OCI-LY3 (cell line): ENCODE measurements at regions not wholly inside any gene's neighbourhood (a gene's known extent, or its start where the extent isn't known, plus 50 kb on each side); places are given as distances from the start of the nearest gene placed in this dataset.

Experiments
- H2AFZ ChIP-seq: fragments of 200-600, 300-600 bp; shearing (Covaris generic); 2 replicates; pipeline ENCODE4 v1.6.0; 2014; ENCODE audit warnings: antibody characterized with exemption, low read depth, low read length
- H3K27ac ChIP-seq: fragments of 200-600, 300-600 bp; sonication (generic); 2 replicates; pipeline ENCODE4 v1.5.1; 2014; ENCODE audit warnings: mild to moderate bottlenecking, low read length, moderate library complexity, mixed read lengths
- H3K27me3 ChIP-seq: fragments of 200-600, 300-600 bp; sonication (generic); 2 replicates; pipeline ENCODE4 v1.6.1; 2014; ENCODE audit warnings: low read depth, low read length, mixed read lengths
- H3K36me3 ChIP-seq: fragments of 200-600, 300-600 bp; sonication (generic); replicated peaks from 2 replicates; pipeline ENCODE3; 2014; ENCODE audit warnings: low read depth, low read length, mixed read lengths
- H3K4me1 ChIP-seq: fragments of 300-600, 200-600 bp; sonication (generic); 2 replicates; pipeline ENCODE4 v1.6.1; 2014; ENCODE audit warnings: low read length, mixed read lengths
- H3K4me2 ChIP-seq: fragments of 200-600, 300-600 bp; sonication (generic); 2 replicates; pipeline ENCODE4 v1.6.1; 2014; ENCODE audit warnings: low read length, mixed read lengths
- H3K4me3 ChIP-seq: fragments of 300-600, 200-600 bp; sonication (generic); 2 replicates; pipeline ENCODE4 v1.5.1; 2014; ENCODE audit warnings: antibody characterized with exemption, mild to moderate bottlenecking, low read length, moderate library complexity
- H3K79me2 ChIP-seq: fragments of 300-600, 200-600 bp; shearing (Covaris generic); 2 replicates; pipeline ENCODE4 v1.6.1; 2014; ENCODE audit warnings: mild to moderate bottlenecking, low read length, mixed read lengths
- H3K9ac ChIP-seq: fragments of 300-600, 200-600 bp; shearing (Covaris generic); 2 replicates; pipeline ENCODE4 v1.6.0; 2014; ENCODE audit warnings: mild to moderate bottlenecking, low read length, moderate library complexity
- H3K9me3 ChIP-seq: fragments of 200-600, 300-600 bp; shearing (Covaris generic); 2 replicates; pipeline ENCODE4 v1.6.1; 2014; ENCODE audit warnings: low read length, mixed read lengths; ENCODE audit not compliant: insufficient read depth
- H4K20me1 ChIP-seq: fragments of 200-600, 300-600 bp; sonication (generic); 2 replicates; pipeline ENCODE4 v1.6.1; 2016; ENCODE audit warnings: low read length, mixed read lengths; ENCODE audit not compliant: insufficient read depth
- CTCF ChIP-seq: fragments of 200-600, 300-600 bp; sonication (generic); IDR thresholded peaks from 2 replicates; pipeline ENCODE4 v1.5.1; 2014; ENCODE audit warnings: antibody characterized with exemption, low read length, low read depth
- EZH2phosphoT487 ChIP-seq: fragments of 200-600 bp; shearing (Covaris generic); IDR thresholded peaks from 2 replicates; pipeline ENCODE4 v1.6.1; 2018; ENCODE audit warnings: antibody characterized with exemption, mixed run types, low read depth

GRCh38 chr15:35286721-35287120, 201.6 kb upstream of the NANOGP8 start:
- Histone ChIP-seq H4K20me1 (no peaks in the 10 kb centered on the region), H3K4me3 (no peak overlapping the region), H3K4me1 (no peaks in the 10 kb centered on the region), H3K4me2 (no peak overlapping the region), H3K36me3 (no peaks in the 10 kb centered on the region), H3K9me3 (no peaks in the 10 kb centered on the region), H3K27me3 (no peaks in the 10 kb centered on the region), H3K9ac (no peak overlapping the region), H2AFZ (no peak overlapping the region), H3K27ac (no peak overlapping the region), H3K79me2 (no peaks in the 10 kb centered on the region)
- TF ChIP-seq CTCF = no peak
- TF ChIP-seq EZH2phosphoT487 = no peak

- no peak overlapping the region for H3K27ac ChIP-seq
- no peaks in the 10 kb centered on the region for H4K20me1 ChIP-seq
- no peaks in the 10 kb centered on the region for H3K4me1 ChIP-seq
- no peak overlapping the region for H3K4me3 ChIP-seq
- no peak for TF ChIP-seq EZH2phosphoT487
- TF ChIP-seq CTCF = no peak
- no peaks in the 10 kb centered on the region for H3K79me2 ChIP-seq
- peaks cover 3% of the 10 kb centered on the region for H3K36me3 ChIP-seq
- H3K4me2 ChIP-seq = no peak overlapping the region
- no peak overlapping the region for H2AFZ ChIP-seq
- H3K9ac ChIP-seq = no peak overlapping the region
- H3K9me3 ChIP-seq = peaks cover 3% of the 10 kb centered on the region; the same call in 1 of the 2 replicates
- no peaks in the 10 kb centered on the region for H3K27me3 ChIP-seq
Observed at GRCh38 chr15:35282965-35283496, 197.9 kb upstream of the NANOGP8 start.

GRCh38 chr15:35281515-35281914, 196.4 kb upstream of the NANOGP8 start:
- H3K9ac ChIP-seq = no peak overlapping the region
- H3K27ac ChIP-seq = no peak overlapping the region
- H2AFZ ChIP-seq = no peak overlapping the region
- no peaks in the 10 kb centered on the region for H3K79me2 ChIP-seq
- no peak for TF ChIP-seq EZH2phosphoT487
- TF ChIP-seq CTCF = no peak
- peaks cover 3% of the 10 kb centered on the region for H3K36me3 ChIP-seq
- no peak overlapping the region for H3K4me3 ChIP-seq
- no peaks in the 10 kb centered on the region for H3K4me1 ChIP-seq
- no peaks in the 10 kb centered on the region for H4K20me1 ChIP-seq
- H3K27me3 ChIP-seq = no peaks in the 10 kb centered on the region
- peaks cover 13% of the 10 kb centered on the region; the same call in 1 of the 2 replicates for H3K9me3 ChIP-seq
- no peak overlapping the region for H3K4me2 ChIP-seq

- H3K4me1 ChIP-seq = no peaks in the 10 kb centered on the region
- no peaks in the 10 kb centered on the region for H3K79me2 ChIP-seq
- H4K20me1 ChIP-seq = no peaks in the 10 kb centered on the region
- TF ChIP-seq EZH2phosphoT487 (no peak), CTCF (no peak)
- H3K36me3 ChIP-seq = peaks cover 3% of the 10 kb centered on the region
- no peak overlapping the region for H3K27ac ChIP-seq
- peaks cover 16% of the 10 kb centered on the region; the same call in 1 of the 2 replicates for H3K9me3 ChIP-seq
- no peak overlapping the region for H3K4me2 ChIP-seq
- H2AFZ ChIP-seq = no peak overlapping the region
- no peak overlapping the region for H3K4me3 ChIP-seq
- H3K9ac ChIP-seq = no peak overlapping the region
- no peaks in the 10 kb centered on the region for H3K27me3 ChIP-seq
Observed at GRCh38 chr15:35279811-35280210, 194.7 kb upstream of the NANOGP8 start.
